AG10803 (cell line): ENCODE measurements at regions not wholly inside any gene's neighbourhood (a gene's known extent, or its start where the extent isn't known, plus 50 kb on each side); places are given as distances from the start of the nearest gene placed in this dataset.

ENCODE experiments used
- DNase-seq: peaks from one replicate; pipeline ENCODE4 v3.0.0; 2010; ENCODE audit warnings: low read depth
- H3K4me3 ChIP-seq: 2 replicates; pipeline ENCODE4 v1.5.1; 2011; ENCODE audit warnings: mild to moderate bottlenecking, low read length, control low read depth
- CTCF ChIP-seq: conservative IDR thresholded peaks from 2 replicates; pipeline ENCODE4 v1.5.1; 2011; ENCODE audit warnings: mild to moderate bottlenecking, low read length, control low read depth, inconsistent platforms

GRCh38 chr2:84319581-84319980 lies 139.5 kb downstream of the SUCLG1 start:
- no peak for TF ChIP-seq CTCF
- no peak for DNase-seq
- H3K4me3 ChIP-seq = no peak overlapping the region

DNA sequence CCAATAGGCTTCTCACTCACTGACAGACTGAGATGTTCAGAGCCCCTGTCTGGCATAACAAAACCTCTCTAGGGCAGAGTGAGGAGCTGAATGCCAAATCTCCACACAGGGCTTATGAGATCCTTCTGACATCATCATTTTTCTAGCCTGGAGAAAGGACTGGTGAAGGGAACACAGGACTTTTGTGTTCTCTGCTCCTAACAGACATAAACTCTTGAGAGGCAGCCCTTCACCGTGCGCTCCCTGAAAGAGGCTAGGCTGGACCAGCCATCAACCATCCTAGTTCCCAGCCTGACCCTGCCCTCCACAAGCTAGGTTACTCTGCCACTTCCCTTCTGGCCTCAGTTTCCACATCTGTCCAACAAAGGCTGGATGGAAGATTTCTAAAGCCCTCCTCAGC lies 141.9 kb downstream of the SUCLG1 start:
- DNase-seq = no peak
- H3K4me3 ChIP-seq = no peak overlapping the region
- TF ChIP-seq CTCF = no peak

DNA sequence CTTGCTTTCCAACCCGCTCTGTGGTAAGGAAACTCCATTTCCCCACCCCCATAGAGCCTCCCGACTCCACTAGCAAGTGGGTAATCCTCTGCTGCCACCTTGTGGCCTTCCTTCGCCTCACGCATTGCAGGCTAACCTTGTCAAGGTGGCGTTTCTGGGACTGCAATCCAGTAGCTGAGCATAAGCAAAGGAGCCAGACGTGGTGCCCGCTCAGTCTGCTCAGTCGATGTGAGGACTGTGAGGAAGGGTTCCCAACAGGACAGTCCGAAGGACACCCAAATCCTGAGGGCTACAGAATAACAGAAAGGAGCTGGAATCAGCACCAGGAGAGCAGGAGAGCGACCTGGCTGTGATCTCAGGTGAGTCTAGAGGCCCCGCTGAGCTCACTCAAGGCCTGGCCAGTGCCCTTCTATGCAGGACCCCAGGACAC lies 144.2 kb downstream of the SUCLG1 start:
- DNase-seq = peak; percentile 71
- peak; percentile 97 for TF ChIP-seq CTCF
- no peak overlapping the region for H3K4me3 ChIP-seq

- DNase-seq = no peak
- H3K4me3 ChIP-seq = no peak overlapping the region
- TF ChIP-seq CTCF = no peak
These were observed 144.8 kb downstream of the SUCLG1 start for GRCh38 chr2:84314250-84314649.

- no peak for TF ChIP-seq CTCF
- no peak overlapping the region for H3K4me3 ChIP-seq
- DNase-seq = no peak
These were observed 149.8 kb downstream of the SUCLG1 start for GRCh38 chr2:84309281-84309680.

- no peak overlapping the region for H3K4me3 ChIP-seq
- TF ChIP-seq CTCF = no peak
- no peak for DNase-seq
These were observed 152.7 kb downstream of the SUCLG1 start for GRCh38 chr2:84306361-84306760.

DNA sequence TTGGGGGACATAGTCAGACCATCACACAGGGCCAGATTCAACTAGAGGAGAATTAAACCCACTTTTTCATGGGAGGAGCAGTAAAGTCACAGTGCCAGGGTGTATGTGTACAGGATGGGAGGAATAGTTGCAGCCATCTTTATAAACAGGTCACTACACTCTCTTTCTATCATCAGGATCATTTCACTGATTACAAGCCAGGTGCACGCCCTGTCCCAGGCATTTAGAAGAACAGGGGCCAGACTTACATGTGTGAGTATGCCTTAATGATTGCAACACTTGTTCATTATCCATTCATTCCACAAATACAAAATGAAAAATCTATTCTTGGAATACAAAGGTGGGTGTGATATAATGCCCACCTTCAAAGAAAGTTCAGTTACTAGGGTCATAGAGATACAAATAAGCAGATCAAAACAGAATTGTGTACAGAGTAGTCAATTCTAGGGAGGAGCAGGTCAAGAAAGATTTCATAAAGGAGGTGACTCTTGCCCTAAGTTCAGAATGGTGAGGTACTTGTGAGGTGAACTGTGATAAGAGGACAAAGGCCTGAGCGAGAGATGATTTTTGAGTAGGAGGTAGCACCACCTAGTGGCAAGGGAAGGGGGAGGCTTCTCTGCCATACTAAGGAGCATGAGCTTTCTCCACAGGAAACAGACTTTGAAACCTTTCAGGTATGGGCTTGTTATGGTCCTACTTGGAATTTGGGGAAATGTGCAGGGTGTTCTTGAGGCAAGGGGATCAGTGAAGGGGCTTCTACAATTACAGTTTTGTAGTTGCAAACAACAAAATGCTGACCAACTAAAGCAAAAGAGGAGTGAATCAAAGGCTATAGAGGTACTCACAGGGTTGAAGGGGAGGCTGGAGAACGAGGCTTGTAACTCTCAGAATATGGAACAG lies 156.3 kb downstream of the SUCLG1 start:
- H3K4me3 ChIP-seq = no peak overlapping the region
- DNase-seq = peak; percentile 49
- TF ChIP-seq CTCF = peak; percentile 96
